D721Med (cell line): ENCODE measurements at regions not wholly inside any gene's neighbourhood (a gene's known extent, or its start where the extent isn't known, plus 50 kb on each side); places are given as distances from the start of the nearest gene placed in this dataset.

Experiments
- DNase-seq: peaks from one replicate; pipeline ENCODE4 v3.0.0; 2011; ENCODE audit warnings: low spot score; ENCODE audit not compliant: insufficient read length
- FAIRE-seq: peaks from 2 replicates; lab custom pipeline; 2011; peaks lifted over from hg19 to GRCh38; lab: Jason Lieb, UNC
- CTCF ChIP-seq: IDR thresholded peaks from 2 replicates; pipeline ENCODE4 v1.5.1; 2012; ENCODE audit warnings: mild to moderate bottlenecking, control low read depth; ENCODE audit not compliant: insufficient read depth; ENCODE audit errors: missing control alignments

DNA sequence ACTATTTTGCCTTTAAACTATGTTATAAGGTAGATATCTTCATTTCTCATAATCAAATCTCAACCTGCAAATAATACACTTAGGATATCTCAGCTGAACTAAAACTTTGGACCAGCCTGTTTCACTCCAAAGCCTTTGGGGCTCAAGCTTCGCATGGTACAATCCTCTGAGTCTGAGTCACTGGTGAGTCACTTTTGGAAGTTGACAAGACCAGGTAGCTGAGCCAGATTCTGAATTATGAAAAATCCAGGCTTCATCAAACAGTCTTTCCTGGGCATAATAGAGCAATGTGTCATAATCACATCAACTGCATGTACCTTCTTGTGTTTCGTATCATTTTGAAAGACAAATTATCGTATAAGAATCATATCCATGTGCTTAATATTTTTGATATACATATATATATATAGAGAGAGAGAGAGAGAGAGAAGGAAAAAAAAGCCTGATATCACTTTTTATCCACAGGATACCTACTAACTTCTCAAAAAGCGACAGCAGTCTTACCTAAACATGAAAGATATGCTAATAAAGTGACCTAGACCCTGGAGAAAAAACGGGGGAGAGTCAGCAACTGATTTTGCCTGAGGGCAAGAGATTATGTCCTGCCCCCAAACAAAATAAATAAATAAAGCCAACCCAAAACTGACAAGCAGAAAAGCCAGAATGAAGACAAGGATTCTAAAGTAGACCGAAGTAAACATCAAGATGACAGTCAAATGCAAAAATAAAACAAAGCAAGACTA is 263.9 kb upstream of the TGFBR2 start:
- TF ChIP-seq CTCF: no peak
- no peak for FAIRE-seq

DNA sequence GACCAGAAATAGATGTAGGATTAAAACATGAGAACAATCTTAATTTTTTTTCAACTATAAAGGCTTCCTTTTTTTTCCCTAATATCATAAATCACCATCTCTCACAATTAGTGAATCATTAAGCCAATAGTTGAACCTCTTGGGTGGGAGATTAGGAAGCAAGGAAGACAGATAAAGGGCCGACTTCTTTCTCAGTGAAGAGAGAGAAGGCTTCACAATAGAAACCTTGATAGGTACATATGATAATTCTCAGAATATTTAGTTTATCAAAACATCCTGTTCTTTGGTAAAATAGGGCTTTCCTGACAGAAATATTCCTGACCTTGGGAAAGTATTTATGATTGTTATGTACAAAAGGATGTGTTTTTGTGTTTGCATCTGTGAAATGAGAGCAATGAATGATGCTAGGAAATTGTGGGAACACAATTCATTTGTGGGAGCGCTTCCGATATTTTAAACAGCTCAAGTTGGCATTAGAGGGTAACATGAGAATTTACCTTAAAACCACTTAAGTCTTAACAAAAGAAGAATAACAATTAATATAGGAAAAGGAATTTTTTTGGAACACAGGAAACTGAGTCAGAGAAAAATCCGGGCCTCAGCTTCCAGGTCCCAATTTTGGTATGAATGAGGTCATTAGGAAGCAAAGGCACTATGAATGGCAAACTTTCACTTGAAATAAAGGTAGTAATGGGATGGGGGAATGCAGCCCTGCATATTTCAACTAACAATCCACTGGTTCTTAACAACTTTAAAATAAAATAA is 263.2 kb upstream of the TGFBR2 start:
- TF ChIP-seq CTCF: no peak
- DNase-seq (no peak), FAIRE-seq (peak; percentile 6)

More for the DNA sequence above, 263.9 kb upstream of the TGFBR2 start:
- DNase-seq: no peak

DNA sequence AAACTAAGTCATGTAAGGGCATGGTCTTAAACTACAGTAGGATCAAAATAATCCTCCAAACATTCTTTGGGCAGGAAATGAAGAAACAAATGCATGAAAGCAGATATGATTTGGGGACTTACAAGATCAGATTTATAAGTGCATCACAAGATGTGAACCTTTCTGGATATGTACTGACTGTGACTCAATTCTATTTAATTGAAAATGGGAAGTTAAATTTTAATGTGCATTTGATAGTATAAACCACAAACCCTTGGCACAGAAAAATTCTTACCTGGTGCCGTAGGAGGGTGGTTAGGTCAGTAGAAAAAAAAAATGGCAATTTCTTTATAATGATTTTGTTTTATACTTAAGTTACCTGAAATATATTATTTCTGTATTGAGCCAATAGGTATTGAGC is 262.5 kb upstream of the TGFBR2 start:
- FAIRE-seq (no peak), DNase-seq (no peak)
- TF ChIP-seq CTCF: no peak

DNA sequence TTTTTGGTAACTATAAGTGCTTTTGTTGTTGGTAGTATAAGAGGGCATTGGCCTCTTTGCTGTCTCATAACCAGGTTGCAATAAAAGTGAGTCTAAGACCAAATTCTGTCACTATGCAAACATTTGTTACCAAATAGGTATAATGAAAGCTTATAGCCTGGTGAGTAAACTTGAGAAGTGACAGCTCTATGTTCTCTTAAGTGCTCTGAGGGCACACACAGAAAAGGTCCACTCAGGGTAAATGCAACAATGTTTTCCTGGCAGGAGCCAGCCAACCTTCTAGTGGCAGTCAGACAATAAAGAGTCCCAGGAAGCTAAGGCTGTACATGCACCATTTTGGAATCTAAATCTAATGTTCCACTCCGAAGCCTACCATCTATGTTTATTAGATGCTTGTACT is 262.1 kb upstream of the TGFBR2 start:
- FAIRE-seq (no peak), DNase-seq (no peak)
- TF ChIP-seq CTCF: no peak

DNA sequence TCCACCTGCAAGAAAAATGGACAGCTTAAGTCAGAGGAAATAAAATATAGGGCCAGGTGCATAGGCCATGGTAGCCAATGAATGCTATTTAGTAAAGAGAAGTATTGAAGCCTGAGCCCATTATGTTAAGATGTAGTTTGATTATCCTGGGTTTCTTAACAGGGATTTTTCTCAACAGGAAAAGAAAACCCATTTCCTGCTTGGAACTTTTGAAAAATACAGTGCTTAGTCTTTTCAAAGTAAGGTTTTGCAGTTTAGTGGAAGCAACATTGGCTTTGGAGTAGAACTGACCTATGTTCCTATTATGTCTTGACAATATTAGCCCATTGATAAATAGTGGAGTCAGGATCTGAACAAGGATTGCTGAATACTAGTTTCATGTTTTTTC is 259.5 kb upstream of the TGFBR2 start:
- FAIRE-seq (peak; percentile 90), DNase-seq (no peak)
- no peak for TF ChIP-seq CTCF

GRCh38 chr3:30347679-30348216 is 258.7 kb upstream of the TGFBR2 start:
- TF ChIP-seq CTCF: no peak
- DNase-seq (no peak), FAIRE-seq (peak; percentile 60)
